ENCODE measurements at regions not wholly inside any gene's neighbourhood (a gene's known extent, or its start where the extent isn't known, plus 50 kb on each side); places are given as distances from the start of the nearest gene placed in this dataset.

DNA sequence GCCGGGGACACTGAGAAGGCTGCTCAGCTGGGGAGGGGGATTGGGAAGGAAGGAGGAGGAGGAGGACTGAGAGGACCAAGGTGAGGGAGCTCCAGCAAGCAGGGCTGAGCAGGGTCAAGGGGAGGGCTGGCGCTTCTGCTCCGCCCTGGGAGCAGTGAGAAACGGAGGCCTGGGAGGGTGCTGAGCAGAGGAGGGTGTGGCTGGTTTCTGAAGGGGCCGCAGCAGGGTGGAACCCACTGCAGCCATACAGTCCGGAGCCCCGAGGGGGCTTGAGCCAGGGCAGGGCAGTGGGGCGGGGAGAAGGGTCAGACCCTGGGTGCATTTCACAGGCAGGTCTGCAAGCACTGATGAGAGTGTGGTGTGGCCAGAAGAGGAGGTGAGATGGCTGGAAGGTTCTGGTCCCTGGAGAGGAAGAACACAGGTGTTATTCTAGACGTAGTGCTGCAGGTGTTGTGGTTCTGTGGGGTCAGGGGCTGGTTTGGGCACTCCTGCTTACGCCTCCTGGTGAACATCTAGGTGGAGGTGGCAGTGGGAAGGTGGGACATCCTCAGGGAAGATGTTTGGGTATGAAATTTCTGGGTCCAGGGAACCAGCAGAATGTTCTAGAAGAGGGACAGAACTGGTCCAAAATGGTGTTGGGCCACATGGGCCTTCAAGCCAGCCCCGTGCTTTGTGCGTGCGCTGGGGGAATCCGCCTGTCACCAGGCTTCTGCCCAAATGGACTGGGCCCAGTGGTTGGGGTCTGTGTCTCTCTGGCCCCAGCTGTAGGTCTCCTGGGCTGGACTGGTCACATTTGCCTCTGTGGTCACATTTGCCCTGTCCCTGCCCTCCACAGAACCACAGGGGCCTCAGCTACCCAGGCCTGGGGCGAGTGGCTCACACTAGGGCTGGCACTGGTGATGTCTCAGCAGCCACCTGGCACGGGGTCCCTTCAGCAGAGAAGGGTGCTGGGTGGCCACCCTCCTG is 714.7 kb downstream of the BRD1 start:
- no peak for DNase-seq

DNA sequence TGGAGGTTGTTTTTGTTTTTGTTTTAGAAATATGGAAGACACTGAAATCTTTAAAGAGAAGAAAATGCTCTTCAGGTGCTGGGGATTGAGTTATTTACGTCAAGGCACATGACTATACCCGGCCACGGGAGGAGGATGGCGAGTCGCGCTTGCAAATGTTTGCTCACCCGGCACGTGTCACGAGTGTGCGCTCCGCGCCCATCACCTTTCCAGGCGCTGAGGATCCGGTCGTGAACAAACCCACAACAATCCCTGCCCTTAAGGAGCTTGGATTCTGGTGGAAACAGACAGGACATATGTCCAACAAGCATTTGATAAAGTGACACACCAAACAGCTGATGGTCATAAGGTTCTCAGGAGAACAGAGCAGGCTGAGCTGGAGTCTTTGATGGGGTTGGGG is 715.5 kb downstream of the BRD1 start:
- DNase-seq, result no peak

DNA sequence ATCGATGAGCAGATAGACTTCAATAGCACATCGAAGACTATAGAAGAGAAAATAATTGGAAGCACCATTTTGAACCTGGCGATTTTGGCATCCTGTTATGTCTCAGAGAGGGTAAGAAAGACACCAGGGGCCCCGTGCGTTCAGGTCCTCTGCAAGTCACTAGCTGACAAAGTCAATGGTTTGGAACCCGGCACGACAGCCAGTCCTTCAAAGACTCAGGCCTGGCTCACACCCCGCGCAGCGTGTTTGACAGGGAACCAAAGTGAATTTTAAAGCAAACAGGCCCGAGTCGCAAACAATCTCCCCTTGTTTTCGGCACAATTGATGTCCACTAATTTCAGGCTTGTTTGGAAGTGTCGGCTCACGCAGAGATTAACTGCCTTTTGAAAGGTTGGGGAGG is 716.6 kb downstream of the BRD1 start:
- no peak for DNase-seq

DNA sequence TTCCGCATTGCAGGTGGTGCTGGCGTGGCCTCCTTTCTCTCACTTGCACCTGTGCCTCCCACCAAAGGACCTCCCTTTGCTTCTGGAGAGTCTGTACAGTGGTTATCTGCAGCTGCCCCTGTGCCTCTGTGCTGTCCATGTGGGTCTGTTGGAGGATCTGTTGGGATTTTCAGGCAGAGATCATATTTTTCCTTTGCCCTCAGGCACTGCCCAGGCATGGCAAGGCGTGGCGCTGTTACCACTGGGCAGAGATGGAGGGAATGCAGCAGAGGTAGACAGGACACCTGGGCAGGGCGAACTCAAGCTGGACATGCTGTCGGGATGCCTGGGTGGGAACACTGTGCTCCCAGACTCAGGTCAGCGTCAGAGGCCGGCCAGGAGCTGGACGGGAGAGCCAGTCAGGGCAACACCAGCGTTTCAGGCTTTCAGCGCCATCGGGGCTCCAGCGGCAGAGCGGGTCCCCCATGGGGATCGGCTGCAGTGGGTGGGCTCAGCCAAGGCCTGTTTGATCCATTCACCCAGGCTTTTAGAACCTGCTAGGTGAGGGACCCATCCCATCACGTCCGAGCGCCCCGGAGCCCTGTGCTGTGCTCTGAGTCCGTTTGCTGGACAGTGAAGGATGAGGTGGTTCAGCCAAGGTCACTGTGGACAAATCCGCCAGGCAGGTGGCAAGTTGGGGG is 718.9 kb downstream of the BRD1 start:
- no peak for DNase-seq

DNA sequence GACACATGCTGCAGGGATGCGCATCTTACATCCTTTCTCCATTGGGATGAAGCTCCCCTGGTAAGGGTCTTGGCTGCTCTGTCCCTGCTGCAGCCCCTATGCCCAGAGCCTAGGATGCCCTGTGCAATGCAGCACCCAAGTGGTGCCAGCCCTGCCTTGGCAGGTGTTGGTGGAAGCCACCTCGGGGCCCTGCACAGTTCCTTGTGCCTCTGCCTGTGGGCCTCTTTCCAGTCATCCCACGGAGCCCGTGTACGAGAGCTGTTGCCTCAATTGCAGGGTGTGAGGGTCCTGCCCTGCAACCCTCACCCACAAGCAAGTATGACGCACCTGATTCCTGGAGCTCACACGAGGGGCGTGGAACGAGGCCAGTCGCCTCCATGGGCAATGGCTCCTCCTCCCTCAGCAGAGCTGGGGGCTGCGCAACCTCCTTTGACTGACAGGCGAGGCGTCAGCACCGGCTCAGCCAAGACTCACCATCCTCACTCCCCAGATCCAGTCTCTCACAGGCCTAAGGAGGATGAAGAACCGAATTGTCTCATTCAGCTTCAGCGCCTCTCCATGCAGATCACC is 719.6 kb downstream of the BRD1 start:
- no peak for DNase-seq

DNA sequence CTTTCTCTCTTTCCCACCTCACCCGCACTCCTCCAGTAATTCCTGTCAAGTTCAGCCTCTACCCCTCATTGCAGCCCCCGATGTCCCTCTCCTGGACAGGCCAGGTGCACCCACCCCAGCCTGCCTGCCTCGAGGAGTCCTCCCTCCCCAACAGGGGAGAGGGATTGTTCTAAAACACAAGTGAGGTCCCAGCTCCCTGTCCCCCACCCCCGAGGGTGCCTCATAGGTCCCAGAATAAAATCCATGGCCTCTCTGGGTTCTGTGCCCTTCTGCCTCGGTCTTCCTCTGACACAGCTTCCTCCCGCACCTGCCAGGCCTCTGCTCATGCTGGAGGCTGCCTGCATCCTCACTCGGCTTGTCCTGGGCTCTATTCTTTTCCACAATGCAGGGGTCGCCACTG is 720.1 kb downstream of the BRD1 start:
- no peak for DNase-seq

DNA sequence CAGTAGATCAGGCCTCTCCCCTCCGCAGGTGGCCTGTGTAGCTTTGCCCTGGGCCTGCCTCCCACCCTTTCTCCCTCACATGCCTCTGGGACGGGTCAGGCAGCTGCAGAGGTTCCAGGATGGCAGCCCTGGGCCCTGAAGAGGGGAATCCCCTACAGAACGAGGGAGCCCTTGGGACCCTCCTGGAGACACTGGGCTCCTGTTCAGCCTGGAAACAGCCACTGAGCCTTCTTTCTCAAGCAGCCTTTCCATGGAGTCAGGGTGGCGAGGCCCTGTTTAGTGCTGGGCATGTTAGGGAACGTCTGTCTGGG is 720.9 kb downstream of the BRD1 start:
- no peak for DNase-seq

DNA sequence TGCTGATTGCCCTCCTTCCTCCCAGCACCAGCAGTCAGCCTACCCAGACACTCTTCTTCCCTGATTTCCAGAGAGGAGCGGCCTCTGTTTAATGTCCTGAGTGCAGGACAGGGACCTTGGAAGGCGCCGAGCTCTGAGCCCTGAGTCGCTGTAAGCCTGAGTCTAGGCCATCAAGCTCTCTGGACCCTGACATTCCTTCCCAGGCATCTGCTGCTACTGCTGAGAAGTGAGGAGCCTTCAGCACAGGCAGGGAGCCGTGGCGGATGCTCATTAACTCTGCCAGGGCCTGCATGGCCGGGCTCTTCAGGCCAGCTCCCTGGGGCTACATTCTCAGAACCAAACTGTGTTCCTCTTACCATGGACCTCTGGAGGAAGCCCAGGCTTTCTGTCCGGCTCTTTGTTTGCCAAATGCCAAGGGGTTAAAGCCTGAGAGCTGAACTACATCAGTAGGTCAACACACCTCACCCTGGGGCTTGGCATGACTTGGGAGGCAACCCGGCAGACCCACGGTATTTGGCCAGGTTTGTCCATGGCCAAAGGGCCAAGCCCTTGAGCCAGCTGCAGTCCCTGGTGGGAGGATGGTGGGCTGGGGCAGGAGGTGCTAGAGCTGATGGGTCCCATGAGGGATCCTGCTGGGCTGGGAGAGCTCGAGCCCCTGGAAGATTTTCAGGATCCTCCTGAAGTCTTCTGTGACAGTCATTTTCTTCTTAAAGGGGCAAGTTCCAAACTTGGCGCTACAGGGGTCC is 721.4 kb downstream of the BRD1 start:
- no peak for DNase-seq

DNA sequence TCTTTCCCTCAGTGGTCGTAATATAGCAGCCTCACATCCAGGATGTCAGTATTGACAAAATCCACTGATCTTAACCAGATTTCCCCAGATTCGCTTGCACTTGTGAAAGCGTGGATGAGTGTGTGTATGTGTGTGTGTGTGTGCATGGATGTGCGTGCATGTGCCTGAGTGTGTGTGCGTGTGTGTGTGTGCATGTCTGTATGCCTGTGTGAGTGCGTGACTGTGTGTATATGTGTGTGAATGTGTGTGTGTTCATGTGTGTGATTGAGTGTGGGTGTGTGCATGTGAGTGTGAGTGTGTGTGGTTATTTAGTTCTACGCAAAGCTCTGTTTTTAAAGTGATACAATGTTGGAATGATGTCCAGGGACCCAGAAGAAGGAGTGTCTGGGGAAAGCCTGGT is 723.2 kb downstream of the BRD1 start:
- no peak for DNase-seq

DNA sequence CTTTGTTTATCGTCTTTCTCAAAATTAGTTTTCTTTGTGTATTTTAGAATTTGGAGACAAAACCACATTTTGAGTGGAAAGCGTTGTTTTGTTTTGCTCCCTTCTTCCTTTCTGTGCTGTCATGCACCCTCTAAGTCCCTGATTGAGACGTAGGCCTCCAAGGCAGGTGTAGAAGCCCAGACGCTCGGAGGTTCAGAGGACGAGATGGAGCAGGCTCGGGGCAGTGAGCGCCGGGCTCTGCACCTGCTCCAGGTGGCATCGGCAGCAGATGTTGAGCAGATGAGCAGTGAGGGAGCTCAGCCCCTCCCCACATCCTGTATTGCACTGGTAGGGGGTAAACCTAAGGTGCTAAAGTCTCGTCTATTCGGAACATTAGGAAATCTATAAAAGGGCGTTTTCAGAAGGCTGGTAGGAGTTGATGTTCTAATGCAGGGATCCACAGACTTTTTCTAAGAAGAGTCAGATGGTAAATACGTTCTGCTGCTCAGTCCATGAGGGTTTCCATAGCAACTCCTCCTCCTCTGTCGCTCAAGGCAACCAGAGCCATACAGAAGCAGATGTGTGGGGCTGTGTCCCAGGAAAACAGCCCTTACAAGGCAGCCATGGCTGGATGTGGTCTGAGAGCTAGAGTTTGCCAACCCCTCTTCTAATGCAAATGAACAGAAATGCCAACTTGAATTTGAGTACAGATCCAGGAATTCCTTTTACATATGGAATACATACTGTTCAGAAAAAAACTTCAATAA is 724.2 kb downstream of the BRD1 start:
- DNase-seq, result no peak

DNA sequence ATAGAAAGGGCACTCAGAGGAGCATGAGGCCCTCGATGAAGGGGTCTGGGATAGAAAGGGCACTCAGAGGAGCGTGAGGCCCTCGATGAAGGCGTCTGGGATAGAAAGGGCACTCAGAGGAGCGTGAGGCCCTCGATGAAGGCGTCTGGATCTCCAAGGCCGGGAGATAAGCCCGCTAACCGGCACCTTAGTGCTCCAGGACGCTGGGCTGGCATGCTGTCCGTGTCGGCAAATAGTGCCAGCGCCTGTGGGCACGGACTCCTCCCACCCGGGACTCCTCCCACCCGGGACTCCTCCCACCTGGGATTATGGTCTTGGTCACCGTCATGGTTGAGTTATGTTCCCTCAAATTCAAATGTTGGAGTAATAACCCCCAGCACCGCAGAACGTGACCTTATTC is 725.3 kb downstream of the BRD1 start:
- DNase-seq, result no peak

DNA sequence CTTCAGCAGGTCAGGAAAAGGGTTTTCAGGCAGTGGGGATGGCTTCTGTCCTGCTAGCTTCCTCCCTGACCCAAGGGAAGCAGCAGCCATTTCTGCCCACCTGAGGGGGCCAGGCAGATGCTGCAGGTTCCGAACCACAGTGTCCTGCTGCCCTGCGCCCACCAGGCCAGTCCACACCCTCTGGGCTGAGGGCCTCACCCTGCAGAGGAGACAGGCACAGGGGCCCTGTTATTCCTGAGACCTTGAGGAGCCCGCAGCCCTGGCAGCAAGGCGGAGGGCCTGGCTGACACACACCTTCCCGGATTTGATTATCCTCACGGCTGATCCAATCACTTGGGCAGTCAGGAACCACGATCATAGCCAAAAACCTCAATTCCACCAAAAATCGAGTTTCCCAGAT is 725.8 kb downstream of the BRD1 start:
- no peak for DNase-seq

DNA sequence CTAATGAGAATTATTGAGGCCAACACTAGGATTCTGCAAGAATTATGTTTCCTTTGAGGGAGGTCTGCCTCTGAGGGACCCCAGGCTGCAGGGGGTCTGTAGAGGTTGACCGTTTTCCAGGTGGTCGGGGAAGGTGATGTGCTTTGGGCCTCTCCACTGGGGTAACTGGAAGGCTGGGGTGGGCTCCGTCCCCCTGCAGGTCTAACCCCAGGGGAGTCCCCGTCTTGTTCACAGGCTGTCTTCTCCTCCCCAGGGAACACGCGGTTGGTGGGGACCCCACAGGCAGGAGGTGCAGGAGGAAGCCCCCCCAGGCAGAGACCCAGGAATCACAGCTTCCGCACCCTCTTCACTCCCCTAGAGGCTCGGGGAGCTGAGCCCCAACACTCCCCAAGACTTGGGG is 726.4 kb downstream of the BRD1 start:
- DNase-seq, result no peak

DNA sequence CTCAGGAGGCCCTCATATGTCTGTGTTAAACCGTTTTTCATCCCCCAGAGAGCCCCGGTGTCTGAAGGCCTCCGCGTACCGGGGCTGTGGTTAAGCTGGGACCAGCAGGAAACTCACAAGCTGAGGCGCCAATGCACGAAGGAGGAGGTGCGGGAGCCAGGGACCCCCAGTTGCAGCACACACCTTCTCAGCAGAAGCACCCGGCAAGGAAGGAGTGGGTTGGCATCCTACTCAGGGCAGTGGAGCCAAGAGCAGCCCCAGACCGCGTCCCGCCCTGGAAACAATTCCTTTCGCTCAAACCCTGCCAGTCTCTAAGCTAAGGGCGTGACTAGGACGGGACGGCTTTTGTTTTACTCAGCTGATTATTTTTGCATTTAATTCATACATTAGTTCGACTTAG is 726.9 kb downstream of the BRD1 start:
- no peak for DNase-seq

DNA sequence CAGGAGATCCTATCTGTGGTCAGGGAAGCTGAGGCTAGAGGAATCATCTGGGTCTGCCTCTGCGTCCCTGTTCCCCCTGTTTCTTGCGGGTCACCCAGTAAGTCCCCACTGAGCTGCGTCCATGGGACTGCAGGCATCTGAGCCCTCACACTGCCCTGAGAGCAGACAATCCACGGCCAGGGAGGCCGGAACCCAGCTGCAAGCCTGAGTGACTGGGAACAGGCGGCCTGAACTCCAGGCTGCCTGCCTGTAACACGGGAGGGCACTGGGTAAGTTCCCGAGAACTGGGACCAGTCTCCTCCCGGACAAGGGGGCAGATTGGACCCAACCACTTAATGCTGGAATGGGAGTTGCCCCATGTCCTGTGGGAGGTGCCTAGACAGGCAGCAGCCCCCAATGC is 727.4 kb downstream of the BRD1 start:
- DNase-seq, result no peak

DNA sequence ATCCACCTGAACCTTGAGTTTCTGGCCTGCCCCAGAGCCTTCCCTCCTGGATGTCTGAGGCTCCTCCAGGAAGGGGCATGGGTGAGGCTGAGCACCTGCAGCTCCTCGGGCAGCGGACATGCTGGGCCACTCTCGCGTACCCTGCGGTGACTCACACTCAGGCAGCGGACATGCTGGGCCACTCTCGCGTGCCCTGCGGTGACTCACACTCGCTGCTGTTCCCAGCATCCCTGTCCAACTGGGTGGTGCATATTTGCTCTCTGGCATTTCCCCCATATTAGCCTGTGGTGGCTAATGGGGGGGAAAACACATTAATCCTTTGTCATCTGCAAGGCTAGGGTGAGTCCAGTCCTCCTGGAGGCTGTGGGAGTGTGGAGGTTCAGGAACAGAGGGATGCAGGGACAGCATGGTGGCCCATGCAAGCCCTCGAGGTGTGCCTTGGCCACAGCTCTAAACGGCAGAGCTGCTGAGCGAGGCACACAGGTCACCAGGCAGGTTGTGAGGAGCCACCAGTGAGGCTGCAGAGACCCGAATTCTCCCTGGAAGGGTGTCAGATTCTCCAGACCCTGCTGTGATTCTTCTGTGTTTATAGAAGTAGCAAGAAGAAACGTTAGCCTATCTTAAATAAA is 728.1 kb downstream of the BRD1 start:
- no peak for DNase-seq

DNA sequence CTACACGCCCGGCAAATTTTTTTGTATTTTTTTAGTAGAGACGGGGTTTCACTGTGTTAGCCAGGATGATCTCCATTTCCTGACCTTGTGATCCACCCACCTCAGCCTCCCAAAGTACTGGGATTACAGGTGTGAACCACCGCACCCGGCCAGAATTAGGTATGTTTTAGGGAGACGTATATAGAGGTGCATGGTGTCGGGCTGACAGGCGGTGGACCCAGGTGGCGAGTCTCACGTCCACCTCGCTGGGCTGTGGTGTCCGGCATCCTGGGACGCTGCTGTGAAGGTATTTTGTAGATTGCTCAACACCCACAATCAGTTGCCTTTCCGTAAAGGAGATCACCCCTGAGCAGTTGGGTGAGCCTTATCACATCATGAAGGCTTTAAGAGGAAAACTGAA is 728.6 kb downstream of the BRD1 start:
- DNase-seq, result no peak

DNA sequence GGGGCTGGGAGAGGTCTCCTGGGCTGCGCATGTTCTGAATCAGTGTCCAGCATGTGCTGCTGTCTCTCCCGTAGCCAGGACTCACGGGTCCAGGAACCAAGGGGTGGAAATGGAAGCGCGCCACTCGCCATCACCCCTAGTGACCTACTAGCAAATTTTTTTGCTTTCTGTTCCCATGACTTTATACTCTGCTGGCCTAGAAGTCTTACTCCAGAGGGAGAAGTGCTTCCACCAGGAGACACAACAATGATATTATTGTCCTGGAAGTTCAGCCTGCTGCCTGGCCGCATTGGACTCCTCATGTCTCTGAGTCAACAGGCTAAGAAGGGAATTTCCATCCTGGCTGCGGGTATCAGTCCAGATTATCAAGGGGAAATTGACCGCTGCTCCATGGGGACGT is 729.7 kb downstream of the BRD1 start:
- DNase-seq, result no peak

DNA sequence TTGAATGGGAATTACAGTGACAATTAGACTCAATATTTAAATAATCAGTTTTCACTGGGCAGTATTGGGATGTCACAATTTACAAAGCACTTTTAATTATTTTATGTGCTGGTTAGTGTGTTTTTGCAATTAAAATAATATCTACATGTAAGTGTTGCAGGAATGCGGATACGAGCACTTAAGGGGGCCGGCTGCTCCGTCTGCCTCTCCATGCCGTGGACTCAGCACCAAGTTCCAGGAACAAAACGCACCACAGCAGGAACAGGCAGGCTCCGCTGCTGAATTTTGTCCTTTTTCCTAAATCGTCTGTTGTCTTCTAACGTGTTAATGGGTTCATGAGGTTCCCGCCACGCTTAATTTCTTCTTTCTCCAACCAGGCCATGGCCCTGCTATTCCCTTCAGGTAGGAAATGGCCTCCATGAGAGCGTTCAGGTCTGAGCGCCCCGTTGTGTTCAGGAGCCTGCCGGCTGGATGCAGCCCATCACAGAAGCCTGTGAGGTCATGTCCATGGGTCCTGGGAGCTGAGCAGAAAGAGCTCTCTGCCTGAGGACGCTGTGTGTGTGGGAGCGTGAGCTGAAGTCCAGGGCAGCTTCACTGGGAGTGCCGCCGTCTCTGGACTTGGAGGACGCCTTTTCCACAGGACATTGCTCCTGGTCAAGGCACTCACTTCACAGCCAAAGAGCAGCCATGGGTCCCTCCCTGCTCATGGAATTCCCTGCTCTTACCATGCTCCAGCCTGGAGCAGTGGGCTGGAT is 730.3 kb downstream of the BRD1 start:
- DNase-seq, result no peak

DNA sequence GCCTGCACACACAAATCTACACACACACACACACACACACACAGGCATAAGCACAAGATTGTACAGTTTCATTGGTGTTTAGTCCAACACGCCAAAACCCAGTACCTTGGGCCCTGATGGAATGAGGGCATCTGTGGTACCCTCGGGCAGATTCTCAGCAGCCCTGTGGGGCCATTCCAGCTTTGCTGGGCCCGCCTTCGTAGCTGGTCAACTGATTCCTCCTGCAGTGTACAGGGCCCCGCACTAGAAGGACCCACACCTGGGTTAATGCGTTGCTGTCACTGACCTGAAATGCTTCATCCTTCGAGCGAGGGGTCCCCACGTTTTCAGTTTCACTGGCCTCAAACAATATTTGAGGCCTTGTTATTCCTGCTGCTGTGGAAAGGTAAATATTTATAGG is 731.2 kb downstream of the BRD1 start:
- no peak for DNase-seq

DNA sequence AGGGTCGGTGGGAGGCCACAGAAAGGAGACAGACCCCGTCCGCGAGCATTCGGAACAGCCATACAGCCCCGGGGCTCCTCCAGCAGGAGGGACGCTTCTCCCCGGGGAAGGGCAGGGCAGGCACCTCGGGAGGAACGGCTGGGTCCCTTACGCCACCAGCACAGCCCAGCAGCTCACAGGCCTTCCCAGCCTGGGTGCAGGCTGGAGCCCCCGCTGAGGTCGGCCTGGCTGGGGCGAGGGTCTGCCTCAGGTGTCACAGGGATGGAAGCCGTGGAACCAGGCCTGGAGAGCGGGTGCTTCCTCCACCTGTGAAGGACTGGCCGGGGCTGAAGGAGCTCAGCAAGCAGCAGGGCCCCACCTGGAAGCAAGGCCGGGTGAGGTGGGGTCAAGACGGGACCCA is 732.3 kb downstream of the BRD1 start:
- DNase-seq, result no peak

DNA sequence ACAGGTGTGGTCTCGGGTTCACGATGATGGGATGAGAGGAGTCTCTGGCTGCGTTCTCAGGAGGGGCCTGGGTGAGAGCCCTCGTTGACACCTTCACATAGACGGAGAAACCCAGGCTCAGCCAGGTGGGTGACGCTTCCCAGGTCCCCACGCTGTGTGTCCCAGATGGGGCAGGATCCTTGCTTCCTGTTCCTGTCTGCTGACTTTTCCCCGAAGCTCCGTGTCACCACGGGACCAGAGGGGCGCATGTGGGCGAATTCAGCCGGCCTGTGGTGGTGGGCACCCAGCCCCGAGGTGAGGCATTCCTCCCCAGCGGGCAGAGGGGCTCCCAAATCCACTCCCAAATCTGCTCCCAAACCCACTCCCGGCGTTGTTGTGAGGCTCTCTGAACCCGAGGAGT is 732.8 kb downstream of the BRD1 start:
- DNase-seq, result no peak
